ENCODE measurements at regions not wholly inside any gene's neighbourhood (a gene's known extent, or its start where the extent isn't known, plus 50 kb on each side); places are given as distances from the start of the nearest gene placed in this dataset. TPM values are rescaled to one million over a fixed set of nuclear protein-coding genes. Genes with fewer than 3 reads are reported as not detected.

DNA sequence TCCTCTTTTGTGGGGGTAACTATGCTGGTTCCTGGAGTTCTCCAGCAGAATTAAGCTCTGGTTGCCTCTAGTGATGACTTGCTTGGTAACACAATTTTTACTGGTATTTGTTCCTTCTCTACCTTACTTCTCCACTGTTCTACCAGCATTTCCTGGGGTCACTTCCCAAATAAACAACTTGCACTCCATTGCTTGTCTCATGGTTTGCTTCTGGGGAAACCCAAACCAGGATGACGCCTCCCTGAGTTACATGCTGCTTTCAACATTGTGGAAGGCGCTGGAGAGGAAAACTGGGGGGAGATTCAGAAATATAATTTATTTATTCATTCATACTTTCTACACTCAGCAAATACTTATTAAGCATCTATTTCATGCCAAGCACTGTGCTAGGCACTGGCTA lies 55.3 kb upstream of the AK4 start:
- no peak for DNase-seq (ENCODE audit: low read depth)
- H3K4me3 ChIP-seq (ENCODE audit: low read depth, low read length): no peak overlapping the region
- no peak for TF ChIP-seq CTCF (IDR thresholded peaks at IDR 0.05; ENCODE audit: insufficient read depth, low read depth, low read length)

DNA sequence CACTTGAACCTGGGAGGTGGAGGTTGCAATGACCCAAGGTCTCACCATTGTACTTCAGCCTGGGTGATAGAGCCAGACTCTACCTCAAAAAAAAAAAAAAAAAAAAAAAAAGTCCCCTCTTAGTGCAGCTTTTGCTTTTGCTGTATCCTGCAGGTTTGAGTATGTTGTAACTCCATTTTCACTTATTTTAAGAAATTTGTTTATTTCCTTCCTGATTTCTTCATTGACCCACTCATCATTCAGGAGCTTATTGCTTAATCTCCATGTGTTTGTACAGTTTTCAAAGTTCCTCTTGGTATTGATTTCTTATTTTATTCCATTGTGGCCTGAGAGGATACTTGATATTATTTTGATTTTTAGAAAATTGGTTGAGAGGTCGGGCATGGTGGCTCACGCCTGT lies 50.9 kb upstream of the AK4 start:
- TF ChIP-seq CTCF (IDR thresholded peaks at IDR 0.05; ENCODE audit: insufficient read depth, low read depth, low read length): no peak
- H3K4me3 ChIP-seq (ENCODE audit: low read depth, low read length): no peak overlapping the region
- DNase-seq (ENCODE audit: low read depth): no peak

Small RNA genes in the stretch of these regions (small RNA-seq; reads per million reads assigned to genes)
- gene MIR101-1: 3.9 reads per million, percentile 76 among the genes with 10 or more reads in this experiment
- not detected for gene MIR3671
- gene MRPS21P1: not detected
- not detected for gene RNU6-1176P

Measured in fibroblast of villous mesenchyme (primary cell).